ENCODE measurements at regions not wholly inside any gene's neighbourhood (a gene's known extent, or its start where the extent isn't known, plus 50 kb on each side); places are given as distances from the start of the nearest gene placed in this dataset.
"Not testable (repeated sequence)": the region's sequence is repeated elsewhere in the genome, so short reads cannot be mapped to it uniquely, and the experiment has no call there.

DNA sequence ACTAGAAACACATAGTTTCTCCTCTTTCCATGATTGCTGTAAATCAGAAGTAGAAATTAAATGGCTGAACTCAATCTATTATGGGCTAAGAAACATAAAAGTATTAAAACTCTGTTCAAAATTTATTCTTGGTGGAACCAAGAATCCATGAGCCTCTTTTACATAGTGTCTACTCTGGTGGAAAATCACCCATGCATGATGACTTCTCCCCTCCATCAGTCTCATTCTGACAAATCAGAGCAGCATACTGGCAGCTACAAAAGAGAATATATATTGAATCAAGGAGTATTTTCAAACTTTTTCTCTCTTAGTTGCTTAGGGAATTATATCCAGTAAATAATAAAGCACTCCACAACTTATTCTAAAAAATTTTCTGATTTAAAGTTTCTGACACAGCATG is 536.9 kb upstream of the CCDC54 start:
- DNase-seq = no peak

GRCh38 chr3:106842151-106842550 is 535.1 kb upstream of the CCDC54 start:
- no peak for DNase-seq

DNA sequence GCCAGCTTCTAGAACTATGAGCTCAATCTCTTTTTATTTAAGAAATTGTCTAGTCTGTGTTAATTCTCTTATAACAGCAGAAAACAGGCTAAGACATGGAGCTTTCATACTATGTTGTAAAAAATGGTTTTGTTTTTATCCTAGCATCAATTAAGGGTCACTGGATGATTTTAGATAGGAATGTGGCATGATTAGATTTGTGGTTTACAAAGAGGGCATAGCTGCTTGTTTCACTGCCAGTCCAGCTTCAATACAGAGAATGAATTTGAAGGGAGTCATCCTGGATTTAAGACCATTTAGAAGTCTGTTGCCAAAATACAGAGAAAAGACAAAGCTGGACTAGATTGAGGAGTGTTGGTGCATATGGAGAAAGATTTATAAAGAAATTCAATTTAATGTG is 532.6 kb upstream of the CCDC54 start:
- no peak for DNase-seq

- DNase-seq = no peak
Measured at GRCh38 chr3:106848099-106848498, 529.1 kb upstream of the CCDC54 start.

GRCh38 chr3:106850437-106850836 is 526.8 kb upstream of the CCDC54 start:
- DNase-seq = no peak

DNA sequence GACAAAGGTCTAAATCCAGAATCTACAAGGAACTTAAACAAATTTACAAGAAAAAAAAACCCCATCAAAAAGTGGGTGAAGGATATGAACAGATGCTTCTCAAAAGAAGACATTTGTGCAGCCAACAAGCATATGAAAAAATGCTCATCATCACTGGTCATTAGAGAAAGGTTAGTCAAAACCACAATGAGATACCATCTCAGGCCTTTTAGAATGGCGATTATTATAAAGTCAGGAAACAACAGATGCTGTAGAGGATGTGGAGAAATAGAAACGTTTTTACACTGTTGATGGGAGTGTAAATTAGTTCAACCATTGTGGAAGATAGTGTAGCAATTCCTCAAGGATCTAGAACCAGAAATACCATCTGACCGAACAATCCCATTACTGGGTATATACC is 518.9 kb upstream of the CCDC54 start:
- not testable (repeated sequence) for DNase-seq

DNA sequence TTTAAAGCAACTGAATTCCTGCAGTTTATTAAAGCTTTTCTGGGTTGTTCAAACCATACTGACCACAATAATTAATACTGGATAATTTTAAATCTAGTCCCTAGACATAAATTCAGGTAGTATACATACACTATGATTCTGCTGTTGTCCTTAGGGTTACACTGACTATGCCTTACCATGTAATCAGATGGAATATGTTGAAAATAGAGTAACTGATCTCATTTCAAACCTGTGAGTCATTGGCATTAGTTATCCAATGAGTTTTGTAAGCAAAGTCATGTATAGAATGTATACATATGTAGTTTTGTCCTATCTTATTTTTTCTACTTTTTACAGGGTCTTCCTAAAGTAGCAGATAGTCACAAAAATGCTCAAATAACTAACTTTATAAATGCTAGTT is 517.1 kb upstream of the CCDC54 start:
- no peak for DNase-seq

- DNase-seq = peak; percentile 17
Measured at GRCh38 chr3:106862067-106862466, 515.2 kb upstream of the CCDC54 start.

DNA sequence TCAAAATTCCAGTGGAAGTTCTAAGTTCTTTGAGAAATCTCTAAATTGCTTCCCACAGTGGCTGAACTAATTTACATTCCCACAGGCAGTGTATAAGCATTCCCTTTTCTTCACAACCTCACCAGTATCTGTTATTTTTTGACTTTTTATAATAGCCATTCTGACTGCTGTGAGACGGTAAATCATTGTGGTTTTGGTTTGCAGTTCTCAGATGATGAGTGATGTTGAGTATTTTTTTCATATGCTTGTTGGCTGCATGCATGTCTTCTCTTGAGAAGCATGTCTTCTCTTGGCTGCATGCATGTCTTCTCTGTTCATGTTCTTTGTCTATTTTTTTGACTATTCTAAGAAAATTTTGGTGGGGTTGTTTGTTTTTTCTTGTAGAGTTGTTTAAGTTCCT is 499.6 kb upstream of the CCDC54 start:
- DNase-seq = no peak

DNA sequence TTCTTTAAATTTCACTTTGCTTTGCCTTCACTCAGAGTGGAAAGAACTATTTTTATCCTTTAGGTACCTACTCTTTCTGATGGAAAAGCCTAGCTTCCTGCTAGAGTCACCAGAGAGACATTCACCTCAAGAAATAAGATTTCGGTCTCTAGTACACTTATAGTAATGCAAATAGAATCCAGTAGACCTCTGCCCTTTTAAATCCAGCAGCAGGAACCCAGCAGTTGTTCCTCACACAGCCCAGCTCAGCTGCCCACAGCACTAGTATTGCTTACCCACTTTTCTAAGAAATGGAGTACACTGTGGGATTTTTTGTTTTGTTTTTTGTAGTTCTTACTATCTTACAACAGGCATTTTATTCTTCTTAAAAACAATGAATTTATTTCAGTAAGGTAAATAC is 497.0 kb upstream of the CCDC54 start:
- DNase-seq = no peak

DNA sequence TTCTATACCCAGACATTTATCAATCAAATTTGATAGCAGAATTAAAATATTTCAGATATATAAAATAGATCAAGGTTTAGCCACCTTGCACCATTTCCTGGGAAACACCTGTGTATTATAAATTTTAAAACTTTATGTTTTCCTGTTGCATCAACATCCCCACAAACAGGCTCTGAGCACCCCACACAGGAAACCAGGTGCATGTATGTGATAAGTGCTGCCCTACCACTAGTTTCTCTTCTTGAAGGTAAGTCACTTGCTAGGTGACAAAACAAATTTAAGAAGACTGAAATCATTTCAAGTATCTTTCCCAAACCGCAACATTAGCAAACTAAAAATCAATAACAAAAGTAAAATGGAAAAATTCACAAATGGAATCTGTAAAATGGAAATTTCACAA is 496.1 kb upstream of the CCDC54 start:
- no peak for DNase-seq

- DNase-seq = no peak
Measured at GRCh38 chr3:106882297-106882696, 494.9 kb upstream of the CCDC54 start.

- DNase-seq = no peak
Measured at GRCh38 chr3:106906074-106906473, 471.2 kb upstream of the CCDC54 start.

DNA sequence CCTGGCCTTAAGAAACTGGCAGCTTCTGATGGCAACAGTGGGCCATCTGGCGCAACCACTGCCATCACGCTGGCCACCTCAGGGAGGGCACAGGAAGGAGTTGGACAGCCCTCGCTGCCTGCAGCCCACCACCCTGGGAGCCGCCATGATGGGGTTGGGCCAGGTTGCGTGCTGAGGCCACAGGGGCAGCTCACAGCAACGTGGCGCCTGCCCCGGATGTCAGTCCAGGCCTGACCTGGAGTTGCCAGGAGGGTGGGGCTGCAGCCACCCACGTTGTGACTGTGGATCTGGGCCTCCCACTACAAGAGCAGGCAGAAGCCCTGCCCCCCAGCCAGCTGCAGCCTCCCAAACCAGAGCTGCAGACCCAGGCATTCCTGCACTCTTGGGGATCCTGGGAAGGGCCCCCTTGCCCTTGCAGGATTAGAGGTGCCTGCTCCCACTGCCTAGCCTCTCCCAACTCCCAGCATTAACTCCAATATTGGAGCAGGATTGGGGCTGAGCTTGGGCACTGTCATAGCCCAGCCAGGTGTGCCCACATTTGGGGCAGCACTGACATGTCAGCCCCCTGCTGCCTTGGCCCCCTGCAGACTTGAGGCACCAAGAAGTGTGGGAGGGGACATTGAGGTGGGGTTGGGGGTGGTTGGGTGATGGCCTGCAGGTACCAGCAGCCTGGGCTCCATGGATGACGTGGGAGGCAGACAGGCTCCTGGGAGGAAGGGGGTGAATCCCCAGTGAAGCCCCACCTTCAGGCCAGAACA is 468.9 kb upstream of the CCDC54 start:
- DNase-seq = no peak

GRCh38 chr3:106913111-106913698 is 464.0 kb upstream of the CCDC54 start:
- DNase-seq = no peak

- DNase-seq = no peak
Measured at GRCh38 chr3:106913966-106914365, 463.3 kb upstream of the CCDC54 start.

GRCh38 chr3:106920609-106921008 is 456.6 kb upstream of the CCDC54 start:
- no peak for DNase-seq

DNA sequence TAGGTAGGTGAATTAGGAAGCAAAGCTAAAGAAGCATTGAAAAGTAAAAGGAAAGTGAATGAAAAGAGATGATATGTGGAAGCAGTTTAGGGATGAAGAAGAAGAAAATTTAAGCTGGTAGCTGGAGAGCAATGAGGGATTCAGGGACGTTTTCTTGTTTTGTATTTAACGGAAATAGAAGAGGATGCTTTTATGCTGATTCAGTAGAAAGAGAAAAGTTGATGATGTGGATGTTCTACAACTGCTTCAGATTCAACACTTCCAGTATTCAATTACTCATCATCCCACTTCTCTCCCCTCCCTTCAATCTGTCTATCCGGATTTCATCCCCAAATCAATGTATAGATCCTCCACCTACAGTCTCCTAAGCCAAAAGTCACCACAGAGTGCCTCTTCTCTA is 448.2 kb upstream of the CCDC54 start:
- DNase-seq = no peak

- no peak for DNase-seq
Measured at GRCh38 chr3:106930086-106930485, 447.2 kb upstream of the CCDC54 start.

DNA sequence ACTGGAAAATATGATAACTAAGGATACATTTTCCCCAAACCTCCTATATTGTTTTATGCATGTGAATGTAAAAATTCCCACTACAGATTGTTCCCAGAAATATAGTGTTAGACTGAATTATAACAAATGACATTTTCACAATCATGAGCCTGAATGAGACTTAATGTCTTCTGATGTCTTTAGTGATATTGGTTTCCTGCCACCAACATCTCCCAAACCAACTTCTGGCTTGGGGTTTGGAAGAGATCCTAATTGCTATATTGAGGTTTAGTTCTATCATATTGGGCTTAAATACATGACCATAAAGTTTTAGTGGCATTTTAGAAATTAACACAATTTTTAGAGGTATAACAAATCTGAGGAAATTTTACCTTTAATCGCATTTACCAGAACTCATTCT is 445.3 kb upstream of the CCDC54 start:
- no peak for DNase-seq

GRCh38 chr3:106936337-106936736 is 440.9 kb upstream of the CCDC54 start:
- DNase-seq = no peak

GRCh38 chr3:106942051-106942450 is 435.2 kb upstream of the CCDC54 start:
- DNase-seq = no peak

- DNase-seq = no peak
Measured at GRCh38 chr3:106943071-106943470, 434.2 kb upstream of the CCDC54 start.

GRCh38 chr3:106945435-106945834 is 431.8 kb upstream of the CCDC54 start:
- DNase-seq = no peak

GRCh38 chr3:106946866-106947265 is 430.4 kb upstream of the CCDC54 start:
- peak; percentile 14 for DNase-seq
